IPS-NIHi11 (cell line): ENCODE measurements at regions not wholly inside any gene's neighbourhood (a gene's known extent, or its start where the extent isn't known, plus 50 kb on each side); places are given as distances from the start of the nearest gene placed in this dataset.

Experiments
- DNase-seq: peaks from one replicate; pipeline ENCODE4 v3.0.0; 2012; ENCODE audit warnings: mixed read lengths, low spot score

DNA sequence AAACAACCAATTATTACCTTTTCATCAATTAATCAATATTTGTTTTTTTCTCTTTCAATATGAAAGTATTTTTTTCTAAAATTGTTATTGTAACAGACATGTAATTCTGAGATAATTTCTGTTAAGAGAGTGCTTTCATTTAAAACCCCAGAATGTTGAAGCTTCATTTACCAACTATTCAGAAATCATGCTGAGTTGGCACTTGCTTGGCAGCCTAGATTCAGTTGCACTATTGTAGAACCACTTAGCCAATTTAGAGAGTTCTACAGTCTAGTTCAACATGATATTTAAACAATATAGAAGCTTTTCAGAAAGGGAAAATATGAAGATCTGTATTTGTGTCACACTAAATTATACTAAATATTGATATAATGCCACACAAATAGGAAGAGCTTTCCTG is 56.1 kb upstream of the NKAIN2 start:
- DNase-seq: no peak

DNA sequence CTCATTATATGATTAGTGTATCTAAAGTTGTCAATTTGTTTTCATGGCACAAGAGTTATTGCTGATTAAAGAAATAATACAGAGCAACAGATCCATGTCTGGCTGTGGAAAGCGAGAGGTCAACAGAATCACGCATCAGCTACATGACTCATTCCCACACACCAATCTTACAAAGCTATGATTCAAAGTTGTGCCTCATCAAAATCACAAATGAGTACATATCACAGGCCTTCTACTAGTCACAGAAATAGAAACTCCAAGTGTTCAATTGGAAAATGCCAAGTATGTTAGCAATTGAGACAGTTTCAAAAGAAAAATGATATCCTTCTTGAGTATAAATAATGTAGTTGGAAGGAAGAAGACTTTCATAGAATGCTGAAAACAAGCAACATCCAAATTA is 57.8 kb upstream of the NKAIN2 start:
- DNase-seq: no peak

DNA sequence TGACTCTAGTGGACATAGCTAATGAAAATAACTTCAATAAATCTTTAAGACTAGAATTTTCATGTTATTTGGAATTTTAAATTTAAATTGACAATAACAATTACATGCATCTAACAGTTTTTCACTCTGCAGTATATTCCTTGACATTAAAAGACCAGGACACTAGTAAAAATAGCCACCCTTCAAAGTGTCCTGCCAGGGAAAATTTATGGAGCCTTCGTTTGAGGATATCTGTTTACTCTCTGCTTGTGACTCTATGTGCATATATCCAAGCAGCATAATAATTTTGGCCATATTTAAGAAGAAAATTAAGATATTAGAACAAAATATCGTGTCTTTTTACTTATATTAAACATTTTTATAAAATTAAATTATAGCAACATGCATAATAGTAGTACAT is 58.8 kb upstream of the NKAIN2 start:
- DNase-seq: no peak

DNA sequence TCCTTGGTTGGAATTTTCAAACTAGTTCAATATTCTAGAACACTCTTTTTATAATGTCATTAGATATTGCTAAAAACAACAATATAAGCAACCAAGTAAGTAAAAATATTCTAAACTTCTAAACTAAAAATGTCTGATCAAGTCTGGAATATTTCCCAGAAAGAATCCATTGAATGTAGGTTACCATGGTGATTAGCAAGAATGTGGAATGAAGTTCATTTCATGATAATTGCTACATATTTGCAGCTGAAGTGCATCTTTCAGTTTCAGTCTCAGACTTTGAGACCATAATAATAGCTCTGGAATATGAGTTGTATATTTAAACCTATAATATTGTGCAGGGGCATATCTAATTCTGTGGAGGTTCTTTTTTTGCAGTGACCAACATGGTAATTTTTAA is 61.0 kb upstream of the NKAIN2 start:
- no peak for DNase-seq

DNA sequence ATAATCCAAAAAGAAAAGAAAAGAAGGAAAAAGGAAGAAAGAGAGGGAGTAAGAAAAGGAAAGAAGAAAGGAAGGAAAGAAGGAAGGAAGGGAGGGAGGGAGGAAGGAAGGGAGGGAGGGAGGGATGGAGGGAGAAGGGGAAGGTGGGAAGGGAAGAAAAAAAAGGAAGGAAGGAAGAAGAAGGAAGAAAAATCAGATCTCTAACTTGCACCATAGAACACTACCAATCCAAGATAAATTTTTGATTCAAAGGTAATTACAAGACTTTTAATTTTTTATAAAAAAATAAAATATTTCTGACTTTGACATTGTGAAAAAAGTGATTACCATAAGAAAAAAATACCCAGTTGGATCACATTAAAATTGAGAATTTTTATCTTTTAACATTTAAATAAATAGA is 70.5 kb upstream of the NKAIN2 start:
- no peak for DNase-seq

DNA sequence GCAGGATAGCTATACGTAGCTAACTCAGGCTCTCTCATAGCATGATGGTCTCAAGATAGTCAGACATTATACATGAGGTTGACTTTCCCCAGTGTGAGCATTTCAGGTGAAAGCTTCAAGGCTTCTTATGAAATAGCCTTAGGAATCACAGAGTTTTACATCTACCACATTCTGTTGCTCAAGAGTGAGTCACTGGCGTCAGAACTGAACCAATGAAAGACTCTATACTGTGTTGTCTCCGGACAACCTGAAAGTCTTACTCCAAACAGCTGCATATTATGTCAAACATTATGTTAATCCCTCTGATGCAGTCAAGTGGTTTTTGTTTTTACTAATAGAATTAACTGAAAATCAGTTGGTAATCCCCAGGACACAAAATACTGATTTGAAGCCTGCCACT is 79.8 kb upstream of the TRDN start:
- DNase-seq: no peak

DNA sequence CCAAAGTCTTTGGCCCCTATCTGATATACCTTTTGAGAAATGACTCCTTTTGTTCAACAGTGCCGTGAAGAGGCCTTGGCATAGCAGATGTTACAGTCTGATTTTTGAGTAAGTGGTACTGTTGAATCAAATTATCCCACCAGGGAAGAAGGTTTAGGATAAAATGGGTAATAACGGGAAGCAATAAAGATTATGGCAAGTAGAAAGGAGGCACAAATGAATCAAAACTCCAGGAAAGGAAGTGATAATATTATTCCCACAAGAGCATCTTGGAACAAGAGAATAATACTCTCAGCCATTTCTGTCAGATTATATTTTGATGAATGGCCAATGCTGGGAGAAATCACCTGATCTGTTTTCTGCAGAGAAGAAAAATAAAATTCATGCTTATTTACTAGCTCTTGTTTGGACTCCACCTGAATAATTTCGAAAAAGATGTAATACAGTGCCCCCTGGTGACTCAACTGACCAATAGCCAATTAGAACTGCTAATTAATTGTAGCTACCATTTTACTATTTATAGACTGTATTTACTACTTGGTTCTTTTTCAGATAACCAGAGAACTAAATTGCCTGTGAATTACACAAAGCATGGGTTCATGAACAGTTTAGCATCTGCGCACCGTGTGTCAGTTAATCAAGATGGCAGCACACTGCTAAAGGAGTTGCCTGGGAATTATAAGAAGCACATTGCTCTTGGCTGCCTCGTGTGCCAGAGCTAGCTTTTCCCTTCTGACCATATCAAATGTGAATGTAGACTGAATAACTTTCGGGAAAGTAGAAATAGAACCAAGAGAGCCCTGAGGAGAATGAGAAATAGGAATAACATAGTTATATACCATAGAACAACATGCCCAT is 78.5 kb upstream of the TRDN start:
- DNase-seq: peak; percentile 19

DNA sequence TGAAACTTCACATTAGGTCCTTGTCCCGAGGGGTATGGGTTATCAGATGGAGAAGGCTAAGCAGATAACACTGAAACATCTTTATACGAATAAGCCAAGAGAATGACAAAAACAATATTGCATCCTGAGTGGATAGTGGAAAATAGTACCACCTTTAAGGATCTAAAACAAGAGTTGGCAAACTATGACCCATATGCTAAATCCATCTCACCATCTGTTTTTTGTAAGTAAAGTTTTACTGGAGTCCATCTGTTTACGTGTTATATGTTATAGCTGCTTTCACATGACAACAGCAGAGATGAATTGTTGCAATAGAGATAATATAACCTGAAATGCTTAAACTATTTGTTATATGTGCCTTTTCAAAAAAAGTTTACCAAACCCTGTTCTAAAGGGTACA is 76.1 kb upstream of the TRDN start:
- DNase-seq: no peak

DNA sequence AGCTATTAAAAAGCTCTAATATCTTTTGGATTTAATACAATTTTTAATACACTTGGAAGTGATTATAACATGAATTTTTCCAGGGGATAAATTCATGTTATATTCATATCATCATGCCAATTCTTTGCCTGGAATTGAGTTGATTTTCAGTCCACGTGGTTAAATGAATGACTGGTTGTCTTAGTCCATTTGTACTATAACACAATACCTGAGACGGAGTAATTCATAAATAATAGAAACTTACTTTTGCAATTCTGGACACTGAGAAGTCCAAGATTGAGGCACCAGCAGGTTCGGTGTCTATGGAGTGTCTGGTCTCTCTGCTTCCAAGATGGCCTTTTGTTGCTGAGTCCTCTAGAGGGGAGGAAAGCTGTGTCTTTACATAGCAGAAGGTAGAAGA is 66.2 kb upstream of the TRDN start:
- no peak for DNase-seq

DNA sequence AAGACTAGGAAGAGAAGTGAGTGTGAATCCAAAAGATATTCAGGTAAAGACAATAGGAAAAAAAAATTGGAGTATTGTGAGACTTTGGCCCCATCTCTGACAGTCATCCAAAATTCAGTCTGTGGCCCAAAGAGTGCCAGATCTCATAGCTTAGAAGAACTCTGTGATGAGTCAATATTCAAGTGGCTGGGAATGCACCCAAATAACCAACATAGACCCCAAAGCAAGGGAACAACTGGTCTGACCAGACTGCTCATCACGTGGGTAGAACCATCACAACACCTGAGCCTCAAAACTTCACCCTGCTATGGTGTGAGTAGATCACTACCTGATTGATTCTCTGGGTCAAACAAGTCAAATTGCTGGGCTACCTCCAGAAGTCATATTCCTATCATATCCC is 51.1 kb upstream of the TRDN start:
- DNase-seq: no peak
